ENCODE measurements at regions not wholly inside any gene's neighbourhood (a gene's known extent, or its start where the extent isn't known, plus 50 kb on each side); places are given as distances from the start of the nearest gene placed in this dataset.

DNA sequence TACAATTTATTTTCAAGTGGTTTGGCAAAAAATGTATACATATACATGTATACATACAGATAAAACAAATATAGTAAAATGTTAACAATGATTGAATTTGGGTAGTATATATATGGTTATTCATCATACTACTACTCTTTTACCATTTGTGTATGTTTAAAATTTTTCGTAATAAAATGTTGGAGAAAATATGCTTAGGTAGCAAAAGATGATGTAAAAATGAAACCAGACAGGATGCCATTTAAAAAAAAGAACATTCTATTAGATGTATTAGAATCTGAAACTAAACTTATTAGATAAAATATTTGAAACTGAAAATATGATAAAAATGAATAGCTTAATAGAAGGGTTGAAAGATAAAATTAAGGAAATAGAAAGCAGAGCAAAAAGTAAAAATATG lies 144.9 kb upstream of the FER start:
- H3K4me3 ChIP-seq (replicated peaks; ENCODE audit: low read depth, low read length) = no peak overlapping the region
- TF ChIP-seq, protein P1, sequence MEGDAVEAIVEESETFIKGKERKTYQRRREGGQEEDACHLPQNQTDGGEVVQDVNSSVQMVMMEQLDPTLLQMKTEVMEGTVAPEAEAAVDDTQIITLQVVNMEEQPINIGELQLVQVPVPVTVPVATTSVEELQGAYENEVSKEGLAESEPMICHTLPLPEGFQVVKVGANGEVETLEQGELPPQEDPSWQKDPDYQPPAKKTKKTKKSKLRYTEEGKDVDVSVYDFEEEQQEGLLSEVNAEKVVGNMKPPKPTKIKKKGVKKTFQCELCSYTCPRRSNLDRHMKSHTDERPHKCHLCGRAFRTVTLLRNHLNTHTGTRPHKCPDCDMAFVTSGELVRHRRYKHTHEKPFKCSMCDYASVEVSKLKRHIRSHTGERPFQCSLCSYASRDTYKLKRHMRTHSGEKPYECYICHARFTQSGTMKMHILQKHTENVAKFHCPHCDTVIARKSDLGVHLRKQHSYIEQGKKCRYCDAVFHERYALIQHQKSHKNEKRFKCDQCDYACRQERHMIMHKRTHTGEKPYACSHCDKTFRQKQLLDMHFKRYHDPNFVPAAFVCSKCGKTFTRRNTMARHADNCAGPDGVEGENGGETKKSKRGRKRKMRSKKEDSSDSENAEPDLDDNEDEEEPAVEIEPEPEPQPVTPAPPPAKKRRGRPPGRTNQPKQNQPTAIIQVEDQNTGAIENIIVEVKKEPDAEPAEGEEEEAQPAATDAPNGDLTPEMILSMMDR (IDR thresholded peaks at IDR 0.05; ENCODE audit: low read length, missing control alignments) = no peak
- no peak for DNase-seq (ENCODE audit: low read depth)

DNA sequence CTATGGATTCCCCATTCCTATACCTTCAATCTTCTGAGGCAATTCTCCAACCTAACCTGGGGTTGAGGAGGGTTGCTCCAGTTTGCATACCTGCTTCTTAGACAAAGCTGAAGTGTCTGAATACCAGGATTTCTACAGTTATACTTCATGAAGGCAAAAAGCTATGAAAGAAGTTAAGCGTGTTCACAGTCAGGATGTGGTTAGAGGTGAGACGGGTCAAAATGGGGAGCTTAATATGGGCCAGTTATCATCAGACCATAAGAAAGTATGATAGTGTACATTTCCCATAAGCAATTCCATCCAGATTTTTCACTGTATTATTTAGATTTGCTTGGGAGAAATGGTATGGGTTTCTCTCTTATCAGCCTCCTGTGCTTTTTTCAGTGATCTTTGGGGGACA lies 156.9 kb upstream of the FER start:
- no peak overlapping the region for H3K4me3 ChIP-seq (replicated peaks; ENCODE audit: low read depth, low read length)
- TF ChIP-seq, protein P1 (IDR thresholded peaks at IDR 0.05; ENCODE audit: low read length, missing control alignments) = no peak
- no peak for DNase-seq (ENCODE audit: low read depth)

DNA sequence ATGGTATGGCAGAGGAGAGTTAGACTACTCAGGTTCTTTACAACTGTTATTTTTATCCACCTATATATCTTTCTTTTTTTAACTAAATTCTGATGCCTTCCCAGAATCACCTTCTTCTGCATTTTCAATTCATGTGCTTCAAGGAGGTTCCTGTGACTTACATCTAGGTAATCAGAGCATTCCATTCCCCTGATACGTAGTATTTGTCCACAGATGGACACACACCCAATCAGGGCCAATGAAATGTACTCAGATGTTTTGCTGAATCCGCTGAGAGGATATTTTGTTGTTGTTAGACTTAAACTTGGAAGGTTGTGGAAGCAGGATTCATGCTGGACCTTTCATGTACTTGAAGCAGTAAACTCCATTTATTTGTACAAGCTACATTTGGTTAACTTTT lies 159.4 kb upstream of the FER start:
- no peak overlapping the region for H3K4me3 ChIP-seq (replicated peaks; ENCODE audit: low read depth, low read length)
- DNase-seq (ENCODE audit: low read depth) = no peak
- TF ChIP-seq, protein P1 (IDR thresholded peaks at IDR 0.05; ENCODE audit: low read length, missing control alignments) = no peak

DNA sequence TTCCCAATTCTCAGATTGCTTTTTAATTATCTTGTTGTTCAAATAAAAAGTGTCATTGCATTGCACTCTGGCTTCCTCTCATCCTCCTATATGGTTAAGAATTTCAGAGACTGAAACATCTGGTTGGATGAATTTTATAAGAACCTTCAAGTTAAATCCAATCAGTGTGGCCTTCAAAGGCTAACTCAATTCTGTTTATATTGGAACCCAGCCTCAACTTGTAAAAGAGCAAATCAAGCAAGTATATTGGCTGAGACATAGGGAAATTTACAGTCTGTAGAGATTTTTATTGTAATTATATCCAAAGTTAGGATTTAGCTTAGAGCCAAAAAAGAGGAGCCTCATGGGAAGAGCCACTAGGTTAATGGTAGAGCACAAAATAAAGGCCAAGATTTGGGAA lies 159.9 kb upstream of the FER start:
- H3K4me3 ChIP-seq (replicated peaks; ENCODE audit: low read depth, low read length) = no peak overlapping the region
- no peak for DNase-seq (ENCODE audit: low read depth)
- TF ChIP-seq, protein P1 (IDR thresholded peaks at IDR 0.05; ENCODE audit: low read length, missing control alignments) = no peak

DNA sequence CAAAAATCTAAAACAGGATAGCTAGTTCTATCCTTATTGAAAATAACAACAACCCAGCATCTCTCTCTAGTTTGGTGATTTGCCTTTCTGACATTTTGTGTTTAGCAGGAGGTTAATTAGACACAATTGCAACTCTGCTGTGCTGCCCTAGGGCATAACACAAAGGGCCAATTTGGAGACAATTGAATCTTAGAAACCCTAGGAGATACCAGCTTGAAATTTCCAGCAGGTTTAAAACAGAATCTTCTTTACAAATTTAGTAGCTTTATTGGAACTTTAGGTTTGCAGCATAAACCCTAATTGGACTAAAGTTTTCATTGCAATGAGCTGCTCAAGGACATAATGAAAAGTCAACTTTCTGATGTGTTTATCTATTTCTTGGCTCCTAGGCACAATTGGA lies 166.7 kb upstream of the FER start:
- TF ChIP-seq, protein P1 (IDR thresholded peaks at IDR 0.05; ENCODE audit: low read length, missing control alignments) = no peak
- no peak for DNase-seq (ENCODE audit: low read depth)
- H3K4me3 ChIP-seq (replicated peaks; ENCODE audit: low read depth, low read length) = no peak overlapping the region

DNA sequence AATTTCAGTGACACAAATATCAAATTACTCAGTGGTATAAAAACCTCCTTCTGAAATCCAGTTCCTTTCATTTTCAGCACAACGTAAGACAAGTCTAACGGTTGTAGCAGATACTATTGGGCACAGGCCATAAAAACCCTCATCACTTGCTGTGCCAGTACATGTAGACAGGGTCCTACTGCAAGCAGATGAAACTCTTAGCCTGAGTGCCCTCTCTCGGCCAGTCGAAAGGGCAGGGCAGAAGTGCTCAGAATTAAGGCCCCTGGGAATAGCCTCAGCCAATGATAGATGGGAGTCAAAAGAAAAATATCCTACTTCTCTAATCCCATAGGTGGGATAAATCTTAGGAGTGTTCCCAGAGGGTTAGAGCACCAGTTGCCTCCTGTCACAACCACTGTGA lies 168.5 kb upstream of the FER start:
- no peak overlapping the region for H3K4me3 ChIP-seq (replicated peaks; ENCODE audit: low read depth, low read length)
- TF ChIP-seq, protein P1 (IDR thresholded peaks at IDR 0.05; ENCODE audit: low read length, missing control alignments) = no peak
- no peak for DNase-seq (ENCODE audit: low read depth)

DNA sequence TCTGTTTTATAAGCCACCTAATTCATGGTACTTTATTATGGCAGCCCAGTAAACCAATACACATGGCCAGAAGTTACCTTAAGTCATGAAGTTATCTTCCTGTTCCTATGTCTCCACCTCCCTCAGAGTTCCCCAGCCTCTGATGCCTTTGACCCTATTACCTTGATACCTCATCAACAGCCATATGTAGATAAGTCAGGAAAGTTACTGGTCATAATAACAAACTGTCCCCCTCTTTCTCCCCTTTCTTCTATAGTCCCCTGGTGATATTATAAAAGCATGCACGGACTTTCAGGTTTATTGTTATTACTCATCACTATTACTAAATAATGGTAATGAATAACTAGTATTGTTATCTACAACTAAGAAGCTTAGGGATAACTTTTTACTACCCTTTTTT lies 168.9 kb upstream of the FER start:
- no peak overlapping the region for H3K4me3 ChIP-seq (replicated peaks; ENCODE audit: low read depth, low read length)
- no peak for DNase-seq (ENCODE audit: low read depth)
- TF ChIP-seq, protein P1 (IDR thresholded peaks at IDR 0.05; ENCODE audit: low read length, missing control alignments) = no peak
